ENCODE measurements at regions not wholly inside any gene's neighbourhood (a gene's known extent, or its start where the extent isn't known, plus 50 kb on each side); places are given as distances from the start of the nearest gene placed in this dataset.

- H3K4me2 ChIP-seq (ENCODE audit: insufficient read depth, low read length): no peak overlapping the region
These were observed 592.9 kb downstream of the FSCB start for GRCh38 chr14:43914041-43914693.

GRCh38 chr14:43903209-43903608 lies 603.9 kb downstream of the FSCB start:
- H3K4me2 ChIP-seq (ENCODE audit: insufficient read depth, low read length): no peak overlapping the region
- no peaks in the 10 kb centered on the region for H3K9me3 ChIP-seq (ENCODE audit: insufficient read depth, low read length, severe bottlenecking)
- no peak for ATAC-seq (ENCODE audit: insufficient read depth, low read depth)
- no peaks in the 10 kb centered on the region for H3K27me3 ChIP-seq (ENCODE audit: insufficient read depth, low read length, poor library complexity)
- H3K4me3 ChIP-seq (ENCODE audit: low read depth in 1 of 2, low read length in 2 of 2): no peak overlapping the region
- H3K27ac ChIP-seq (ENCODE audit: low read length): no peak overlapping the region
- no peaks in the 10 kb centered on the region for H3K36me3 ChIP-seq (ENCODE audit: insufficient read depth, low read length)
- TF ChIP-seq CTCF (IDR thresholded peaks at IDR 0.05; ENCODE audit: borderline replicate concordance, extremely low read depth, low read length, poor library complexity, severe bottlenecking) (no peak), EZH2 (IDR thresholded peaks at IDR 0.05; ENCODE audit: borderline replicate concordance, low read depth, low read length, severe bottlenecking) (no peak)
- DNase-seq: no peak
- no peaks in the 10 kb centered on the region for H3K4me1 ChIP-seq (ENCODE audit: insufficient read depth, low read length)
- no peak overlapping the region for H2AFZ ChIP-seq (ENCODE audit: low read depth, low read length)
- H3K79me2 ChIP-seq (ENCODE audit: insufficient read depth, low read length): no peaks in the 10 kb centered on the region
- H4K20me1 ChIP-seq (ENCODE audit: insufficient read depth, low read length): no peaks in the 10 kb centered on the region
- no peak overlapping the region for H3K9ac ChIP-seq (ENCODE audit: low read depth, low read length)

More at GRCh38 chr14:43914041-43914693, 592.9 kb downstream of the FSCB start:
- H3K9ac ChIP-seq (ENCODE audit: low read depth, low read length): no peak overlapping the region
- no peaks in the 10 kb centered on the region for H3K36me3 ChIP-seq (ENCODE audit: insufficient read depth, low read length)
- ATAC-seq (ENCODE audit: insufficient read depth, low read depth) (no peak), DNase-seq (no peak)
- no peak overlapping the region for H2AFZ ChIP-seq (ENCODE audit: low read depth, low read length)
- no peaks in the 10 kb centered on the region for H3K4me1 ChIP-seq (ENCODE audit: insufficient read depth, low read length)
- no peak overlapping the region for H3K4me3 ChIP-seq (ENCODE audit: low read depth in 1 of 2, low read length in 2 of 2)
- no peaks in the 10 kb centered on the region for H3K9me3 ChIP-seq (ENCODE audit: insufficient read depth, low read length, severe bottlenecking)
- no peaks in the 10 kb centered on the region for H3K79me2 ChIP-seq (ENCODE audit: insufficient read depth, low read length)
- H4K20me1 ChIP-seq (ENCODE audit: insufficient read depth, low read length): no peaks in the 10 kb centered on the region
- TF ChIP-seq CTCF (IDR thresholded peaks at IDR 0.05; ENCODE audit: borderline replicate concordance, extremely low read depth, low read length, poor library complexity, severe bottlenecking): no peak
- no peak for TF ChIP-seq EZH2 (IDR thresholded peaks at IDR 0.05; ENCODE audit: borderline replicate concordance, low read depth, low read length, severe bottlenecking)
- no peak overlapping the region for H3K27ac ChIP-seq (ENCODE audit: low read length)
- H3K27me3 ChIP-seq (ENCODE audit: insufficient read depth, low read length, poor library complexity): no peaks in the 10 kb centered on the region

GRCh38 chr14:43901911-43902673 lies 605.0 kb downstream of the FSCB start:
- Histone ChIP-seq H3K27me3 (ENCODE audit: insufficient read depth, low read length, poor library complexity) (no peaks in the 10 kb centered on the region), H3K27ac (ENCODE audit: low read length) (no peak overlapping the region), H3K4me2 (ENCODE audit: insufficient read depth, low read length) (no peak overlapping the region), H3K4me3 (ENCODE audit: low read depth in 1 of 2, low read length in 2 of 2) (no peak overlapping the region), H2AFZ (ENCODE audit: low read depth, low read length) (no peak overlapping the region), H3K4me1 (ENCODE audit: insufficient read depth, low read length) (no peaks in the 10 kb centered on the region), H3K79me2 (ENCODE audit: insufficient read depth, low read length) (no peaks in the 10 kb centered on the region), H3K36me3 (ENCODE audit: insufficient read depth, low read length) (no peaks in the 10 kb centered on the region), H3K9ac (ENCODE audit: low read depth, low read length) (no peak overlapping the region), H4K20me1 (ENCODE audit: insufficient read depth, low read length) (no peaks in the 10 kb centered on the region), H3K9me3 (ENCODE audit: insufficient read depth, low read length, severe bottlenecking) (no peaks in the 10 kb centered on the region)
- TF ChIP-seq EZH2 (IDR thresholded peaks at IDR 0.05; ENCODE audit: borderline replicate concordance, low read depth, low read length, severe bottlenecking) (no peak), CTCF (IDR thresholded peaks at IDR 0.05; ENCODE audit: borderline replicate concordance, extremely low read depth, low read length, poor library complexity, severe bottlenecking) (no peak)
- ATAC-seq (ENCODE audit: insufficient read depth, low read depth): no peak
- DNase-seq: no peak

All from DND-41 (cell line).